ENCODE measurements at regions not wholly inside any gene's neighbourhood (a gene's known extent, or its start where the extent isn't known, plus 50 kb on each side); places are given as distances from the start of the nearest gene placed in this dataset.

- no peak for DNase-seq
Observed at GRCh38 chr15:94677202-94677790, 445.9 kb downstream of the MCTP2 start.

- DNase-seq: no peak
Observed at GRCh38 chr15:94682171-94682570, 450.8 kb downstream of the MCTP2 start.

GRCh38 chr15:94683902-94684301 lies 452.5 kb downstream of the MCTP2 start:
- DNase-seq: no peak

GRCh38 chr15:94691169-94691568 lies 459.8 kb downstream of the MCTP2 start:
- no peak for DNase-seq

- DNase-seq: no peak
Observed at GRCh38 chr15:94692710-94693109, 461.3 kb downstream of the MCTP2 start.

GRCh38 chr15:94700211-94700610 lies 468.9 kb downstream of the MCTP2 start:
- DNase-seq: no peak

GRCh38 chr15:94701281-94701985 lies 470.1 kb downstream of the MCTP2 start:
- DNase-seq: no peak

GRCh38 chr15:94703596-94703995 lies 472.2 kb downstream of the MCTP2 start:
- no peak for DNase-seq

- no peak for DNase-seq
Observed at GRCh38 chr15:94704421-94704820, 473.1 kb downstream of the MCTP2 start.

- no peak for DNase-seq
Observed at GRCh38 chr15:94704946-94705345, 473.6 kb downstream of the MCTP2 start.

- peak in 5 of 56 donors; percentile 1 to 18 (median 8) for DNase-seq
Observed at GRCh38 chr15:94709319-94709718, 478.0 kb downstream of the MCTP2 start.

- DNase-seq: no peak
Observed at GRCh38 chr15:94722024-94722636, 490.8 kb downstream of the MCTP2 start.

GRCh38 chr15:94723801-94724200 lies 492.4 kb downstream of the MCTP2 start:
- no peak for DNase-seq

- DNase-seq: no peak
Observed at GRCh38 chr15:94731286-94731685, 499.9 kb downstream of the MCTP2 start.

- no peak for DNase-seq
Observed at GRCh38 chr15:94734460-94734859, 503.1 kb downstream of the MCTP2 start.

- no peak for DNase-seq
Observed at GRCh38 chr15:94736236-94736635, 504.9 kb downstream of the MCTP2 start.

GRCh38 chr15:94739639-94740038 lies 508.3 kb downstream of the MCTP2 start:
- no peak for DNase-seq

- no peak for DNase-seq
Observed at GRCh38 chr15:94740469-94740868, 509.1 kb downstream of the MCTP2 start.

- DNase-seq: no peak
Observed at GRCh38 chr15:94743668-94744067, 512.3 kb downstream of the MCTP2 start.

GRCh38 chr15:94744080-94744793 lies 512.9 kb downstream of the MCTP2 start:
- DNase-seq: no peak

- DNase-seq: no peak
Observed at GRCh38 chr15:94745371-94745770, 514.0 kb downstream of the MCTP2 start.

- DNase-seq: no peak
Observed at GRCh38 chr15:94747510-94747909, 516.1 kb downstream of the MCTP2 start.

All from amygdala (tissue), 56 donors.